ENCODE measurements at regions not wholly inside any gene's neighbourhood (a gene's known extent, or its start where the extent isn't known, plus 50 kb on each side); places are given as distances from the start of the nearest gene placed in this dataset.

- FAIRE-seq (no peak), DNase-seq (ENCODE audit: insufficient read length) (no peak)
- TF ChIP-seq TAF1 (IDR thresholded peaks at IDR 0.05; ENCODE audit: borderline replicate concordance, low read depth, low read length) (no peak), POLR2A (IDR thresholded peaks at IDR 0.05; ENCODE audit: low read depth, low read length) (no peak), POLR2AphosphoS5 (IDR thresholded peaks at IDR 0.05; ENCODE audit: low read depth, low read length) (no peak)
Observed at GRCh38 chr14:34347683-34348082, 114.4 kb downstream of the SPTSSA start.

- TF ChIP-seq POLR2AphosphoS5 (IDR thresholded peaks at IDR 0.05; ENCODE audit: low read depth, low read length) (no peak), TAF1 (IDR thresholded peaks at IDR 0.05; ENCODE audit: borderline replicate concordance, low read depth, low read length) (no peak), POLR2A (IDR thresholded peaks at IDR 0.05; ENCODE audit: low read depth, low read length) (no peak)
- no peak for DNase-seq (ENCODE audit: insufficient read length)
- FAIRE-seq, result no peak
Observed at GRCh38 chr14:34345718-34346465, 116.1 kb downstream of the SPTSSA start.

GRCh38 chr14:34344318-34344717 is 117.7 kb downstream of the SPTSSA start:
- FAIRE-seq (no peak), DNase-seq (ENCODE audit: insufficient read length) (no peak)
- no peak for TF ChIP-seq POLR2A (IDR thresholded peaks at IDR 0.05; ENCODE audit: low read depth, low read length)
- TF ChIP-seq POLR2AphosphoS5 (IDR thresholded peaks at IDR 0.05; ENCODE audit: low read depth, low read length), result no peak

- FAIRE-seq (no peak), DNase-seq (ENCODE audit: insufficient read length) (no peak)
- TF ChIP-seq POLR2AphosphoS5 (IDR thresholded peaks at IDR 0.05; ENCODE audit: low read depth, low read length), result no peak
- TF ChIP-seq POLR2A (IDR thresholded peaks at IDR 0.05; ENCODE audit: low read depth, low read length), result no peak
- no peak for TF ChIP-seq TAF1 (IDR thresholded peaks at IDR 0.05; ENCODE audit: borderline replicate concordance, low read depth, low read length)
Observed at GRCh38 chr14:34340025-34340625, 121.9 kb downstream of the SPTSSA start.

GRCh38 chr14:34338056-34338455 is 124.0 kb downstream of the SPTSSA start:
- no peak for DNase-seq (ENCODE audit: insufficient read length)
- no peak for TF ChIP-seq TAF1 (IDR thresholded peaks at IDR 0.05; ENCODE audit: borderline replicate concordance, low read depth, low read length)
- TF ChIP-seq POLR2A (IDR thresholded peaks at IDR 0.05; ENCODE audit: low read depth, low read length), result no peak
- no peak for TF ChIP-seq POLR2AphosphoS5 (IDR thresholded peaks at IDR 0.05; ENCODE audit: low read depth, low read length)
- FAIRE-seq, result no peak

DNA sequence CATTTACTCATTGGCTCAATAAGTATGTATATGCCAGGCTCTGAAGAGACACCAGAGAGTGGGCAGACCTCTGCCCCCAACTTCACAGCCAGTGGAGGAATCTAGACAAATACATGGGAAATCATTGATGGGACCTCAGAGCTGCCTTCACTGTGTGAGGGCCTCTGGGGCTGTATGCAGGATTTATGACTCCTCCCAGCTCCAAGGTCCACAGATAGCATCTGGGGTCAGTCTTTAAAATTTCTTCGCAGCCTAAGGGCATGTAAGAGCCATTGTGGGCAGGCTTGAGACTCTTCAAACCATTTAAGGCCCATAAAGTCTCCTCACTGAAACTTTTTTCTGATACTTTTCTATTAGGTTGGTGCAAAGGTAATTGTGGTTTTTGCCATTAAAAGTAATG is 125.5 kb downstream of the SPTSSA start:
- TF ChIP-seq TAF1 (IDR thresholded peaks at IDR 0.05; ENCODE audit: borderline replicate concordance, low read depth, low read length), result no peak
- no peak for TF ChIP-seq POLR2AphosphoS5 (IDR thresholded peaks at IDR 0.05; ENCODE audit: low read depth, low read length)
- TF ChIP-seq POLR2A (IDR thresholded peaks at IDR 0.05; ENCODE audit: low read depth, low read length), result no peak
- no peak for DNase-seq (ENCODE audit: insufficient read length)
- FAIRE-seq, result no peak

- TF ChIP-seq TAF1 (IDR thresholded peaks at IDR 0.05; ENCODE audit: borderline replicate concordance, low read depth, low read length), result no peak
- no peak for TF ChIP-seq POLR2AphosphoS5 (IDR thresholded peaks at IDR 0.05; ENCODE audit: low read depth, low read length)
- no peak for TF ChIP-seq POLR2A (IDR thresholded peaks at IDR 0.05; ENCODE audit: low read depth, low read length)
- FAIRE-seq (no peak), DNase-seq (ENCODE audit: insufficient read length) (no peak)
Observed at GRCh38 chr14:34335968-34336367, 126.1 kb downstream of the SPTSSA start.

DNA sequence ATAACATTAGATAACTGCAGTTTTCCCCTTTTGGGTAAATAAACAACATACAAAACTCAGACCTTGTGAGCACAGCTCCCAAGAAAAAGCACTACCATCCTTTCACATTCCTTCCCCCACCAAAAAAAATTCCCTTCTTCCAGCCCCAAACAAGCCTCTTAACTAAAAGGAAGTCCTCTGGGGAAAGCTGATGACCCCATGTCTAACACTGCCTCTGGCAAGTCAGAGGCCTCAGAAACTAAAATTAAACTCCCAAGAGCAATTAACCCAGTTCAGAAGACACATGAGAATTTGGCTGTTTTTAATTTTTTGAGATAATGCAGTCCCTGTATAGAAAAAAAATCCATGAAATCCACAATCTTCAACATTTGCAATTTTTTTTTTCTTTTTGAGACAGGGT is 127.7 kb downstream of the SPTSSA start:
- no peak for TF ChIP-seq TAF1 (IDR thresholded peaks at IDR 0.05; ENCODE audit: borderline replicate concordance, low read depth, low read length)
- TF ChIP-seq POLR2AphosphoS5 (IDR thresholded peaks at IDR 0.05; ENCODE audit: low read depth, low read length), result no peak
- no peak for TF ChIP-seq POLR2A (IDR thresholded peaks at IDR 0.05; ENCODE audit: low read depth, low read length)
- DNase-seq (ENCODE audit: insufficient read length) (no peak), FAIRE-seq (no peak)

DNA sequence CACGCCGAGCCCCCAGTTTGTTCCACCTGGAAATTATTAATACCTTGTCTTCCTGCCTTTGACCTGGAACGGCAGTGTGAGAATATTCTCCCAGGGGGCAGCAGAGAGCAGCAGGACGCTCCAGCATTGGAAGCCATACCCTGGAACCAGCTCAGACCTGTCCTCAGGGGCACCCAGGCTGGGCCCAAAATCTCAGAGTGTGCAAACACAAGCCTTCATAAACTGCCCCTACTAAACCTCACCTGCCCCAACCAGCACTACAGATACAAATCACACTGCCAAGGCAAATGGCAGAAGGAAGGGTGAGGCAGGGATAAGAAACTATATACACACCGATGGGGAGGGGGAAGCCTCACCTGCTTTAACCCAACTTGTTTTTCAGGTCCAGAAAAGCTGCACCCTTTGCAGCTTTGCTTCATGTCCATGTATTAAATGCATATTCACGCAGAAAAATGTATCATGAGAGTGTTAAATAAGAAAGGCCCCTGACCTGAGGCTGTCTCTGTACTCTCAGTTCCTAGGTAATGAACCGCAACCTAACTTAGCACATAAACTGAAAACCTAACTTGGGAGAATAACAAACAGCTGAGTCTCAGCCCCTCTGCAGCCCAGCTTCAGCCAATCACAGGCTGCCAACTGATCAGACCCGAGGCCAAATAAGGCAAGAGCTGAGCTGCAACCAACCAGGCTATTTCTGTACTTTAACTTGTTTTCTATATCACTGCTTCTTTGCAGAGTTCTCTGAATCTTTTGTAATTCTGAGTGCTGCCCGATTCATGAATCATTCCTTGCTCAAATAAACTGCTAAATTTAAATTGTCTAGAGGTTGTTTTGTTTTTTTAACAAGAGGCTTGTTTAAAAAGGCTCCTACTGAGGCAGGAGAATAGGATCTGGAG is 130.1 kb downstream of the SPTSSA start:
- FAIRE-seq (no peak), DNase-seq (ENCODE audit: insufficient read length) (peak; percentile 19)
- no peak for TF ChIP-seq POLR2AphosphoS5 (IDR thresholded peaks at IDR 0.05; ENCODE audit: low read depth, low read length)
- TF ChIP-seq TAF1 (IDR thresholded peaks at IDR 0.05; ENCODE audit: borderline replicate concordance, low read depth, low read length), result no peak
- no peak for TF ChIP-seq POLR2A (IDR thresholded peaks at IDR 0.05; ENCODE audit: low read depth, low read length)

- no peak for DNase-seq (ENCODE audit: insufficient read length)
- TF ChIP-seq TAF1 (IDR thresholded peaks at IDR 0.05; ENCODE audit: borderline replicate concordance, low read depth, low read length), result no peak
- TF ChIP-seq POLR2AphosphoS5 (IDR thresholded peaks at IDR 0.05; ENCODE audit: low read depth, low read length), result no peak
- TF ChIP-seq POLR2A (IDR thresholded peaks at IDR 0.05; ENCODE audit: low read depth, low read length), result no peak
- no peak for FAIRE-seq
Observed at GRCh38 chr14:34330846-34331245, 131.2 kb downstream of the SPTSSA start.

- TF ChIP-seq TAF1 (IDR thresholded peaks at IDR 0.05; ENCODE audit: borderline replicate concordance, low read depth, low read length), result no peak
- TF ChIP-seq POLR2AphosphoS5 (IDR thresholded peaks at IDR 0.05; ENCODE audit: low read depth, low read length), result no peak
- no peak for TF ChIP-seq POLR2A (IDR thresholded peaks at IDR 0.05; ENCODE audit: low read depth, low read length)
- FAIRE-seq, result no peak
- DNase-seq (ENCODE audit: insufficient read length), result no peak
Observed at GRCh38 chr14:34329301-34329700, 132.7 kb downstream of the SPTSSA start.

Data from GM12892 (cell line).